HG02981 (cell line): ENCODE measurements at regions not wholly inside any gene's neighbourhood (a gene's known extent, or its start where the extent isn't known, plus 50 kb on each side); places are given as distances from the start of the nearest gene placed in this dataset.

ENCODE experiments used
- ATAC-seq: cut with Tn5 transposase; IDR thresholded peaks from one replicate; pipeline ENCODE4 v1.9.1; 2021; ENCODE audit warnings: mild to moderate bottlenecking, moderate library complexity; ENCODE audit not compliant: unreplicated experiment

- no peak for ATAC-seq
Observed at GRCh38 chr2:39615675-39616074, 50.0 kb upstream of the TMEM178A start.
